K562 (cell line): ENCODE measurements at regions not wholly inside any gene's neighbourhood (a gene's known extent, or its start where the extent isn't known, plus 50 kb on each side); places are given as distances from the start of the nearest gene placed in this dataset.

Experiments used
- ATAC-seq: fragments of 200-7000 bp; cut with Tn5 transposase; 3 replicates; pipeline ENCODE4 v1.9.1; 2020; ENCODE audit warnings: moderate library complexity
- BruUV-seq: library from RNA; stranded (reverse); fragments of 400-500 nt; replicated peaks from 2 replicates; lab custom pipeline; 2021; lab: Mats Ljungman, UMichigan
- CTCF ChIA-PET: fragments of 300-600 bp; formaldehyde crosslinking; extraction: SDS; loops from one replicate; lab custom pipeline; 2021; ENCODE audit warnings: low intra/inter-chr PET ratio; lab: Yijun Ruan, JAX
- POLR2A ChIA-PET: fragments of 300-600, 350-650 bp; sonication (Branson Sonifier 250); formaldehyde crosslinking; extraction: SDS; loops from one replicate; lab custom pipeline; 2021; ENCODE audit warnings: antibody characterized with exemption, inconsistent platforms; lab: Yijun Ruan, JAX
- DNase-seq, 4 experiments: peaks; one replicate each; pipeline versions ENCODE4 v3.0.0 to v3.0.0-alpha.2; 2011 to 2018; ENCODE audit warnings: low spot score in 3 of 4, mixed read lengths in 3 of 4; ENCODE audit errors: extremely low read depth in 1 of 4
- FAIRE-seq: peaks from 2 replicates; lab custom pipeline; 2011; peaks lifted over from hg19 to GRCh38; lab: Jason Lieb, UNC
- H2AFZ ChIP-seq: 2 replicates; pipeline ENCODE4 v1.6.0; 2011; ENCODE audit warnings: low read depth, low read length, control low read depth, inconsistent platforms
- H3K27ac ChIP-seq: fragments of 200-600 bp; 3 replicates; pipeline ENCODE4 v1.8.0; 2011; ENCODE audit warnings: low read depth, mild to moderate bottlenecking, control low read depth, inconsistent platforms, low read length, moderate library complexity, mixed read lengths; ENCODE audit errors: extremely low read depth
- H3K27me3 ChIP-seq, 2 experiments: fragments of 300-600 bp in 1 of 2; 2 replicates in 1 of 2; 3 replicates in 1 of 2; pipeline versions ENCODE4 v1.6.0 to v1.8.0; 2011; ENCODE audit warnings: inconsistent platforms in 2 of 2, low read length in 2 of 2, mild to moderate bottlenecking in 1 of 2, mixed read lengths in 1 of 2, moderate library complexity in 1 of 2; ENCODE audit not compliant: control insufficient read depth in 2 of 2, insufficient read depth in 2 of 2
- H3K36me3 ChIP-seq: fragments of 300-600 bp; 3 replicates; pipeline ENCODE4 v1.8.0; 2011; ENCODE audit warnings: mild to moderate bottlenecking, low read length, inconsistent platforms; ENCODE audit not compliant: control insufficient read depth, insufficient read depth
- H3K4me1 ChIP-seq, 2 experiments: fragments of 200-600 bp in 1 of 2; replicated peaks in 1 of 2; 2 replicates in 1 of 2; 3 replicates in 1 of 2; pipeline versions ENCODE4 v1.5.1 to v1.8.0; 2011; ENCODE audit warnings: inconsistent platforms in 2 of 2, low read length in 2 of 2, mild to moderate bottlenecking in 1 of 2, mixed read lengths in 1 of 2, moderate library complexity in 1 of 2; ENCODE audit not compliant: control insufficient read depth in 2 of 2, insufficient read depth in 2 of 2
- H3K4me2 ChIP-seq: 2 replicates; pipeline ENCODE4 v1.6.1; 2011; ENCODE audit warnings: low read length, control low read depth, inconsistent platforms, mixed read lengths; ENCODE audit not compliant: insufficient read depth
- H3K4me3 ChIP-seq: fragments of 200-600 bp; sonication (generic), shearing (Covaris generic); 2 replicates; pipeline ENCODE4 v1.5.1; 2016; ENCODE audit warnings: control low read depth, inconsistent platforms
- H3K79me2 ChIP-seq: fragments of 200-600 bp; 3 replicates; pipeline ENCODE4 v1.8.0; 2011; ENCODE audit warnings: low read length, inconsistent platforms; ENCODE audit not compliant: control insufficient read depth, insufficient read depth
- H3K9ac ChIP-seq, 2 experiments: 2 replicates each; pipeline versions ENCODE4 v1.6.0 to v1.6.1; 2011; ENCODE audit warnings: low read depth in 2 of 2, low read length in 2 of 2, control low read depth in 1 of 2, inconsistent platforms in 1 of 2, mild to moderate bottlenecking in 1 of 2, mixed read lengths in 1 of 2; ENCODE audit not compliant: insufficient read depth in 1 of 2
- H3K9me1 ChIP-seq: one replicate; pipeline ENCODE4 v1.6.0; 2011; ENCODE audit warnings: inconsistent platforms, mild to moderate bottlenecking, low read length, moderate library complexity; ENCODE audit not compliant: control insufficient read depth, insufficient read depth
- H3K9me3 ChIP-seq: replicated peaks from 2 replicates; pipeline ENCODE4 v1.5.1; 2011; ENCODE audit warnings: low read depth, low read length, inconsistent platforms; ENCODE audit not compliant: control insufficient read depth, insufficient read depth
- H4K20me1 ChIP-seq: replicated peaks from 2 replicates; pipeline ENCODE4 v1.6.1; 2011; ENCODE audit warnings: low read length, inconsistent platforms, mixed read lengths; ENCODE audit not compliant: control insufficient read depth, insufficient read depth
- BRD9 ChIP-seq: fragments of 450-650 bp; IDR thresholded peaks from 2 replicates; pipeline ENCODE4 v1.6.1; 2018; ENCODE audit warnings: low read depth; ENCODE audit not compliant: partially characterized antibody
- DPF2 ChIP-seq: fragments of 450-650 bp; IDR thresholded peaks from 2 replicates; pipeline ENCODE4 v1.6.1; 2016
- FUS ChIP-seq: fragments of 200-400 bp; formaldehyde crosslinking; optimal IDR thresholded peaks from 2 replicates; pipeline ENCODE3; 2017; ENCODE audit warnings: low read depth, low read length
- GATAD2A ChIP-seq: fragments of 450-650 bp; IDR thresholded peaks from 2 replicates; pipeline ENCODE4 v1.6.1; 2017
- JUND ChIP-seq, 2 experiments: IDR thresholded peaks; 2 replicates in 1 of 2; 3 replicates in 1 of 2; pipeline ENCODE4 v1.6.1; 2011; ENCODE audit warnings: borderline replicate concordance in 2 of 2, low read depth in 2 of 2, low read length in 2 of 2, improper control_type of control experiment in 1 of 2, missing biosample characterization in 1 of 2, missing genetic modification characterization in 1 of 2, missing genetic modification reagents in 1 of 2
- NFE2 ChIP-seq: IDR thresholded peaks from 2 replicates; pipeline ENCODE4 v1.6.1; 2014; ENCODE audit warnings: antibody characterized with exemption, low read depth
- OTX1 ChIP-seq: fragments of 450-650 bp; formaldehyde crosslinking; IDR thresholded peaks from 2 replicates; pipeline ENCODE4 v1.4.0; 2022; ENCODE audit warnings: mild to moderate bottlenecking
- PML ChIP-seq: IDR thresholded peaks from 2 replicates; pipeline ENCODE4 v1.6.1; 2012; ENCODE audit warnings: low read length, inconsistent platforms
- PPARD ChIP-seq: fragments of 250-450 bp; sonication (Bioruptor Pico); IDR thresholded peaks from 2 replicates; pipeline ENCODE4 v1.8.0; 2022; ENCODE audit warnings: inconsistent platforms, mild to moderate bottlenecking, moderate library complexity
- PURB ChIP-seq: sonication (generic); formaldehyde crosslinking; IDR thresholded peaks from 2 replicates; pipeline ENCODE4 v1.9.0; 2021; ENCODE audit warnings: low read depth, mild to moderate bottlenecking, missing genetic modification reagents
- ZFP36 ChIP-seq: fragments of 150-350 bp; IDR thresholded peaks from 2 replicates; pipeline ENCODE4 v1.6.1; 2018; ENCODE audit warnings: low read length, low read depth; ENCODE audit not compliant: partially characterized antibody
- ZFX ChIP-seq: sonication (generic); formaldehyde crosslinking; IDR thresholded peaks from 2 replicates; pipeline ENCODE4 v1.8.0; 2022; ENCODE audit warnings: mild to moderate bottlenecking, missing genetic modification reagents, moderate library complexity
- ZNF175 ChIP-seq: fragments of 200-800 bp; sonication (Bioruptor generic); IDR thresholded peaks from 2 replicates; pipeline ENCODE4 v1.6.1; 2016; ENCODE audit warnings: low read depth, mild to moderate bottlenecking, missing genetic modification characterization, missing compliant biosample characterization
- WGBS: fragments of 100-300 bp; shearing (Covaris generic); methylation state at CpG from one replicate; pipeline ENCODE4 v1.1.6; 2016; ENCODE audit warnings: low coverage, mixed read lengths; ENCODE audit not compliant: insufficient coverage; ENCODE audit errors: missing lambda C conversion rate; 5-methylcytosine and 5-hydroxymethylcytosine counted together
- in situ Hi-C: fragments of 300-500 bp; cut with MboI; formaldehyde crosslinking; loops from 4 replicates; pipeline ENCODE4 v1.15.0; 2018; ENCODE audit warnings: inconsistent platforms, mixed read lengths
- intact Hi-C: fragments of 100-400 bp; cut with micrococcal nuclease; formaldehyde crosslinking; loops from 2 replicates; pipeline ENCODE4 v1.14.2; 2022
- TF ChIP-seq, protein P1 (sequence below): fragments of 250-450 bp; sonication (Bioruptor Pico); IDR thresholded peaks from 2 replicates; pipeline ENCODE4 v1.8.0; 2022; ENCODE audit warnings: moderate library complexity, mild to moderate bottlenecking, inconsistent platforms
- TF ChIP-seq, protein P2 (sequence below): fragments of 450-650 bp; formaldehyde crosslinking; IDR thresholded peaks from 2 replicates; pipeline ENCODE4 v1.4.0; 2022; ENCODE audit warnings: missing genetic modification characterization

DNA sequence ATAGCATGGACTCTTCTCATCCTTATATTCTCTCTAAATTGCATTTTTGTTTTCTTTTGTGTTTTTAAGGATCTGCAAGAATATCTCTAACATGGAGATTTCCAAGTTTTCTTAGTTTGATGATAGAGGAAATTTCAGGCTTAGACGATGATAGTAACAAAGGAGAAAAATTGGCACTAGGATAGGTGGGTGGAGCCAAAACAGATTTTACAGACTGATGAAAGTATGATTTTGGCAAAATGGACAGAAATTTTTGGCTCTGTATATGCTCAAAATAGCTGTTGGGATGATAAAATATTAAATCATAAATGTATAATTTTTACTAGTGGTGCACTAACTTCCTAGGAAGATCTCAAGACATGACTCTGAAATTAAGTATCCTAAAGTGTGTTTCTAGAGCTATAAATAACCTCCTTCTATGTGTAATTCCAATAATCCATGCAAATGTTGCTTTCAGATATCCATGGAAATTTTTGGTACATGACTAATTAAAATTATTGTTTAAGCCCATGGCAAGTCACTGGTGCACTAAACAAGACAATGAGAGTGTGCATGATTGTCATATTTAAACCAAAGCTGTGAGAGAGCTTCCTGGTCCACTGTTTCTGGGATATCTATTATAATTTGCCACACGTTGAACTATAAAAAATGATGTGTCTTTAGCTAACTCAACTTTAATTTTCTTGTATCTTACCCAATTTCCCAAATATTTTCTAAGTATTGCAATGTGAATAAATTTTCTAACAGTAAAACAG is 55.8 kb upstream of the NBEA start:
- no peak for FAIRE-seq
- in situ Hi-C loops (no loop called here), intact Hi-C loops (no loop called here)
- ChIA-PET POLR2A (no interaction called here), CTCF (no interaction called here)
- no peak overlapping the region for H3K27ac ChIP-seq
- no peaks in the 10 kb centered on the region for H3K36me3 ChIP-seq
- no peak overlapping the region for H2AFZ ChIP-seq
- no peaks in the 10 kb centered on the region for H3K27me3 ChIP-seq
- H3K9ac ChIP-seq = no peak overlapping the region
- no peaks in the 10 kb centered on the region for H3K4me1 ChIP-seq
- BruUV-seq = no TSS peak
- H3K9me3 ChIP-seq = no peaks in the 10 kb centered on the region
- no peaks in the 10 kb centered on the region for H3K9me1 ChIP-seq
- TF ChIP-seq, protein P1, sequence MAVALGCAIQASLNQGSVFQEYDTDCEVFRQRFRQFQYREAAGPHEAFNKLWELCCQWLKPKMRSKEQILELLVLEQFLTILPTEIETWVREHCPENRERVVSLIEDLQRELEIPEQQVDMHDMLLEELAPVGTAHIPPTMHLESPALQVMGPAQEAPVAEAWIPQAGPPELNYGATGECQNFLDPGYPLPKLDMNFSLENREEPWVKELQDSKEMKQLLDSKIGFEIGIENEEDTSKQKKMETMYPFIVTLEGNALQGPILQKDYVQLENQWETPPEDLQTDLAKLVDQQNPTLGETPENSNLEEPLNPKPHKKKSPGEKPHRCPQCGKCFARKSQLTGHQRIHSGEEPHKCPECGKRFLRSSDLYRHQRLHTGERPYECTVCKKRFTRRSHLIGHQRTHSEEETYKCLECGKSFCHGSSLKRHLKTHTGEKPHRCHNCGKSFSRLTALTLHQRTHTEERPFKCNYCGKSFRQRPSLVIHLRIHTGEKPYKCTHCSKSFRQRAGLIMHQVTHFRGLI (CRISPR knock-in tag) = no peak
- TF ChIP-seq PPARD (CRISPR knock-in tag) = no peak
- 13% methylated on average over 2 of the region's 2 CpGs for WGBS
- no peak overlapping the region for H3K4me3 ChIP-seq
- no peaks in the 10 kb centered on the region for H4K20me1 ChIP-seq
- no peak for DNase-seq
- no peaks in the 10 kb centered on the region for H3K79me2 ChIP-seq
- H3K4me2 ChIP-seq = no peak overlapping the region
- no peak for ATAC-seq

DNA sequence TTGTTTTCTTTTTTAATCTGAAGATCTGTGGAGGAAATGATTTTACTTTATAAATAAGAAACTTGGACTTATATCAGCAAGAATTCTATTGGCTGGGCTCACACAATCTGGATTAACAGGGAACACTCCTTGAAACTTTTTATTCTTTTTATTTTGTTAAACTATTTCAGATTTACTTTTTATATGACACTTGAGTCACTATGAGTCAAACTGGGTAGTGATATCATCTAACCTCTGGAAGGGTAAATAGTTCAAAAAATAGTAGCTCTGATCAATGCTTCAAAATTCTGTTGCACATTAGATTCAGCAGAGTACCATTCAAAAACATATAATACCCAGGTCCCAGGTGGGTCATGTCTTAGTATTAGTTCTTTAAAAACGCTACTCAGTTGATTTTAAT is 55.1 kb upstream of the NBEA start:
- BruUV-seq = no TSS peak
- POLR2A ChIA-PET = no interaction called here
- H3K9me3 ChIP-seq = no peaks in the 10 kb centered on the region
- TF ChIP-seq OTX1 (no peak), ZNF175 (CRISPR knock-in tag) (no peak), ZFP36 (no peak), GATAD2A (no peak), DPF2 (no peak), NFE2 (no peak), PURB (no peak), PML (no peak), ZFX (CRISPR knock-in tag) (no peak), BRD9 (no peak), FUS (no peak), JUND (IDR thresholded peaks at IDR 0.05; ENCODE audit: borderline replicate concordance, low read depth, low read length) (no peak), JUND (tag; IDR thresholded peaks at IDR 0.05; ENCODE audit: borderline replicate concordance, low read depth, low read length) (no peak)
- TF ChIP-seq, protein P2, sequence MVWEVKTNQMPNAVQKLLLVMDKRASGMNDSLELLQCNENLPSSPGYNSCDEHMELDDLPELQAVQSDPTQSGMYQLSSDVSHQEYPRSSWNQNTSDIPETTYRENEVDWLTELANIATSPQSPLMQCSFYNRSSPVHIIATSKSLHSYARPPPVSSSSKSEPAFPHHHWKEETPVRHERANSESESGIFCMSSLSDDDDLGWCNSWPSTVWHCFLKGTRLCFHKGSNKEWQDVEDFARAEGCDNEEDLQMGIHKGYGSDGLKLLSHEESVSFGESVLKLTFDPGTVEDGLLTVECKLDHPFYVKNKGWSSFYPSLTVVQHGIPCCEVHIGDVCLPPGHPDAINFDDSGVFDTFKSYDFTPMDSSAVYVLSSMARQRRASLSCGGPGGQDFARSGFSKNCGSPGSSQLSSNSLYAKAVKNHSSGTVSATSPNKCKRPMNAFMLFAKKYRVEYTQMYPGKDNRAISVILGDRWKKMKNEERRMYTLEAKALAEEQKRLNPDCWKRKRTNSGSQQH = no peak
- TF ChIP-seq, all 486 proteins: peak for 0
- no peak for DNase-seq
- H3K9ac ChIP-seq = no peak overlapping the region
- no peak overlapping the region for H2AFZ ChIP-seq
- no peak for FAIRE-seq
- H3K27me3 ChIP-seq = no peaks in the 10 kb centered on the region
- H3K27ac ChIP-seq = no peak overlapping the region
- no peaks in the 10 kb centered on the region for H3K36me3 ChIP-seq
- ATAC-seq = no peak
- no peaks in the 10 kb centered on the region for H3K4me1 ChIP-seq
- H4K20me1 ChIP-seq = no peaks in the 10 kb centered on the region
- in situ Hi-C loops = no loop called here
- no peak overlapping the region for H3K4me3 ChIP-seq
- intact Hi-C loops = no loop called here
- no peaks in the 10 kb centered on the region for H3K79me2 ChIP-seq
- H3K9me1 ChIP-seq = no peaks in the 10 kb centered on the region
- no peak overlapping the region for H3K4me2 ChIP-seq
- WGBS = 0% methylated on average over 1 of the region's 1 CpG
- CTCF ChIA-PET = no interaction called here
